ENCODE measurements at regions not wholly inside any gene's neighbourhood (a gene's known extent, or its start where the extent isn't known, plus 50 kb on each side); places are given as distances from the start of the nearest gene placed in this dataset.

DNA sequence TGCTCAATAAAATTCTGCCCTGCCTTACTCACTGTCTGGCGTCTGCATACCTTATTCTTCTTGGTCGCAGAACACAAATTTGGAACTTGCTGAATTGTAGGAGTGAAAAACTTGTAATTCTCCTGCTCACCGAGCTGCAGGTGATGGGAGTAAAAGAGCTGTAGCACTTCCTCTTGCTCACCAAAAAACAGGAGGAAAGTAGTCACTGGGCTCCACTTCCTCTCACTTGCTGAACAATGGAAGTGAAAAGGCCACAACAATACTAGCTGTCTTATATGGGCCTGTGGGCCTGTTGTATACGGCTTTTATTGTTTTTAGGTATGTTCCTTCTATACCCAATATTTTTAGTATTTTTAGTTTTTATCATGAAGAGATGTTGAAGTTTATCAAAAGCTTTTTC is 978.7 kb downstream of the SLITRK5 start:
- Histone ChIP-seq H3K9me3 (ENCODE audit: control insufficient read depth, insufficient read depth, low read depth, low read length) (no peaks in the 10 kb centered on the region), H3K27ac (ENCODE audit: extremely low read depth, low read depth, low read length) (no peak overlapping the region), H3K36me3 (ENCODE audit: control insufficient read depth in 2 of 2, insufficient read depth in 1 of 2, low read length in 2 of 2) (no peaks in the 10 kb centered on the region), H3K4me3 (ENCODE audit: low read depth, low read length) (no peak overlapping the region), H3K4me1 (ENCODE audit: control insufficient read depth, insufficient read depth, low read length) (no peaks in the 10 kb centered on the region)
- TF ChIP-seq, protein P1, sequence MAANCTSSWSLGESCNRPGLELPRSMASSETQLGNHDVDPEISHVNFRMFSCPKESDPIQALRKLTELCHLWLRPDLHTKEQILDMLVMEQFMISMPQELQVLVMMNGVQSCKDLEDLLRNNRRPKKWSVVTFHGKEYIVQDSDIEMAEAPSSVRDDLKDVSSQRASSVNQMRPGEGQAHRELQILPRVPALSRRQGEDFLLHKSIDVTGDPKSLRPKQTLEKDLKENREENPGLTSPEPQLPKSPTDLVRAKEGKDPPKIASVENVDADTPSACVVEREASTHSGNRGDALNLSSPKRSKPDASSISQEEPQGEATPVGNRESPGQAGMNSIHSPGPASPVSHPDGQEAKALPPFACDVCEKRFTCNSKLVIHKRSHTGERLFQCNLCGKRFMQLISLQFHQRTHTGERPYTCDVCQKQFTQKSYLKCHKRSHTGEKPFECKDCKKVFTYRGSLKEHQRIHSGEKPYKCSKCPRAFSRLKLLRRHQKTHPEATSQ (tag by site-specific recombination; IDR thresholded peaks at IDR 0.05), result no peak
- TF ChIP-seq REPIN1 (tag by site-specific recombination; IDR thresholded peaks at IDR 0.05; ENCODE audit: low read depth) (no peak), ZEB2 (tag by site-specific recombination; IDR thresholded peaks at IDR 0.05) (no peak), ZFP37 (tag by site-specific recombination; IDR thresholded peaks at IDR 0.05) (no peak)
- ChIA-PET POLR2A (no interaction called here), CTCF (no interaction called here)

DNA sequence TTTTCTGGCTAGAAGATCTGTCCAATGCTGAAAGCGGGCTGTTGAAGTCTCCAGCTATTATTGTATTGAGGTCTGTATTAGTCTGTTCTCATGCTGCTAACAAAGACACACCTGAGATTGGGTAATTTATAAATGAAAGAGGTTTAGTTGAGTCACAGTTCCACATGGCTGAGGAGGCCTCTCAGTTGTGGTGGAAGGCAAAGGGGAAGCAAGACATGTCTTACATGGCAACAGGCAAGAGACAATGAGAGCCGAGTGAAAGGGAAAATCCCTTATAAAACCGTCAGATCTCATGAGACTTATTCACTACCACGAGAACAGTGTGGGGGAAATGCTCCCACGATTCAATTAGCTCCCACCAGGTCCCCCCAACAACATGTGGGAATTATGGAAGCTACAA is 980.4 kb downstream of the SLITRK5 start:
- ChIA-PET CTCF (no interaction called here), POLR2A (no interaction called here)
- no peak overlapping the region for H3K4me3 ChIP-seq (ENCODE audit: low read depth, low read length)
- H3K36me3 ChIP-seq (ENCODE audit: control insufficient read depth in 2 of 2, insufficient read depth in 1 of 2, low read length in 2 of 2), result no peaks in the 10 kb centered on the region
- H3K9me3 ChIP-seq (ENCODE audit: control insufficient read depth, insufficient read depth, low read depth, low read length), result no peaks in the 10 kb centered on the region
- TF ChIP-seq MEIS1 (CRISPR knock-in tag; IDR thresholded peaks at IDR 0.05; ENCODE audit: borderline replicate concordance) (no peak), ZBTB1 (tag by site-specific recombination; IDR thresholded peaks at IDR 0.05) (no peak), SCRT1 (tag by site-specific recombination; IDR thresholded peaks at IDR 0.05; ENCODE audit: borderline replicate concordance) (no peak), ZSCAN16 (tag by site-specific recombination; IDR thresholded peaks at IDR 0.05) (no peak), ZNF585B (tag by site-specific recombination; IDR thresholded peaks at IDR 0.05) (no peak), ZNF560 (tag by site-specific recombination; IDR thresholded peaks at IDR 0.05; ENCODE audit: borderline replicate concordance) (no peak), ZNF791 (tag by site-specific recombination; IDR thresholded peaks at IDR 0.05) (no peak), SP2 (tag by site-specific recombination; IDR thresholded peaks at IDR 0.05) (no peak), ZNF623 (tag by site-specific recombination; IDR thresholded peaks at IDR 0.05) (no peak), KLF1 (tag by site-specific recombination; IDR thresholded peaks at IDR 0.05) (no peak), GLI2 (tag by site-specific recombination; IDR thresholded peaks at IDR 0.05; ENCODE audit: borderline replicate concordance, low read depth) (no peak), ZNF404 (tag by site-specific recombination; IDR thresholded peaks at IDR 0.05) (no peak), ZNF777 (tag by site-specific recombination; IDR thresholded peaks at IDR 0.05; ENCODE audit: borderline replicate concordance) (no peak), ZNF16 (tag by site-specific recombination; IDR thresholded peaks at IDR 0.05; ENCODE audit: low read depth) (no peak), WT1 (tag by site-specific recombination; IDR thresholded peaks at IDR 0.05) (no peak), SP7 (tag by site-specific recombination; IDR thresholded peaks at IDR 0.05) (no peak)
- TF ChIP-seq, protein P2, sequence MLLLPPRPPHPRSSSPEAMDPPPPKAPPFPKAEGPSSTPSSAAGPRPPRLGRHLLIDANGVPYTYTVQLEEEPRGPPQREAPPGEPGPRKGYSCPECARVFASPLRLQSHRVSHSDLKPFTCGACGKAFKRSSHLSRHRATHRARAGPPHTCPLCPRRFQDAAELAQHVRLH (tag by site-specific recombination; IDR thresholded peaks at IDR 0.05), result no peak
- TF ChIP-seq, protein P3, sequence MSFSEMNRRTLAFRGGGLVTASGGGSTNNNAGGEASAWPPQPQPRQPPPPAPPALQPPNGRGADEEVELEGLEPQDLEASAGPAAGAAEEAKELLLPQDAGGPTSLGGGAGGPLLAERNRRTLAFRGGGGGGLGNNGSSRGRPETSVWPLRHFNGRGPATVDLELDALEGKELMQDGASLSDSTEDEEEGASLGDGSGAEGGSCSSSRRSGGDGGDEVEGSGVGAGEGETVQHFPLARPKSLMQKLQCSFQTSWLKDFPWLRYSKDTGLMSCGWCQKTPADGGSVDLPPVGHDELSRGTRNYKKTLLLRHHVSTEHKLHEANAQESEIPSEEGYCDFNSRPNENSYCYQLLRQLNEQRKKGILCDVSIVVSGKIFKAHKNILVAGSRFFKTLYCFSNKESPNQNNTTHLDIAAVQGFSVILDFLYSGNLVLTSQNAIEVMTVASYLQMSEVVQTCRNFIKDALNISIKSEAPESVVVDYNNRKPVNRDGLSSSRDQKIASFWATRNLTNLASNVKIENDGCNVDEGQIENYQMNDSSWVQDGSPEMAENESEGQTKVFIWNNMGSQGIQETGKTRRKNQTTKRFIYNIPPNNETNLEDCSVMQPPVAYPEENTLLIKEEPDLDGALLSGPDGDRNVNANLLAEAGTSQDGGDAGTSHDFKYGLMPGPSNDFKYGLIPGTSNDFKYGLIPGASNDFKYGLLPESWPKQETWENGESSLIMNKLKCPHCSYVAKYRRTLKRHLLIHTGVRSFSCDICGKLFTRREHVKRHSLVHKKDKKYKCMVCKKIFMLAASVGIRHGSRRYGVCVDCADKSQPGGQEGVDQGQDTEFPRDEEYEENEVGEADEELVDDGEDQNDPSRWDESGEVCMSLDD (tag by site-specific recombination; IDR thresholded peaks at IDR 0.05), result no peak
- TF ChIP-seq, protein P4, sequence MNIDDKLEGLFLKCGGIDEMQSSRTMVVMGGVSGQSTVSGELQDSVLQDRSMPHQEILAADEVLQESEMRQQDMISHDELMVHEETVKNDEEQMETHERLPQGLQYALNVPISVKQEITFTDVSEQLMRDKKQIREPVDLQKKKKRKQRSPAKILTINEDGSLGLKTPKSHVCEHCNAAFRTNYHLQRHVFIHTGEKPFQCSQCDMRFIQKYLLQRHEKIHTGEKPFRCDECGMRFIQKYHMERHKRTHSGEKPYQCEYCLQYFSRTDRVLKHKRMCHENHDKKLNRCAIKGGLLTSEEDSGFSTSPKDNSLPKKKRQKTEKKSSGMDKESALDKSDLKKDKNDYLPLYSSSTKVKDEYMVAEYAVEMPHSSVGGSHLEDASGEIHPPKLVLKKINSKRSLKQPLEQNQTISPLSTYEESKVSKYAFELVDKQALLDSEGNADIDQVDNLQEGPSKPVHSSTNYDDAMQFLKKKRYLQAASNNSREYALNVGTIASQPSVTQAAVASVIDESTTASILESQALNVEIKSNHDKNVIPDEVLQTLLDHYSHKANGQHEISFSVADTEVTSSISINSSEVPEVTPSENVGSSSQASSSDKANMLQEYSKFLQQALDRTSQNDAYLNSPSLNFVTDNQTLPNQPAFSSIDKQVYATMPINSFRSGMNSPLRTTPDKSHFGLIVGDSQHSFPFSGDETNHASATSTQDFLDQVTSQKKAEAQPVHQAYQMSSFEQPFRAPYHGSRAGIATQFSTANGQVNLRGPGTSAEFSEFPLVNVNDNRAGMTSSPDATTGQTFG (tag by site-specific recombination; IDR thresholded peaks at IDR 0.05; ENCODE audit: borderline replicate concordance), result no peak
- TF ChIP-seq, protein P5, sequence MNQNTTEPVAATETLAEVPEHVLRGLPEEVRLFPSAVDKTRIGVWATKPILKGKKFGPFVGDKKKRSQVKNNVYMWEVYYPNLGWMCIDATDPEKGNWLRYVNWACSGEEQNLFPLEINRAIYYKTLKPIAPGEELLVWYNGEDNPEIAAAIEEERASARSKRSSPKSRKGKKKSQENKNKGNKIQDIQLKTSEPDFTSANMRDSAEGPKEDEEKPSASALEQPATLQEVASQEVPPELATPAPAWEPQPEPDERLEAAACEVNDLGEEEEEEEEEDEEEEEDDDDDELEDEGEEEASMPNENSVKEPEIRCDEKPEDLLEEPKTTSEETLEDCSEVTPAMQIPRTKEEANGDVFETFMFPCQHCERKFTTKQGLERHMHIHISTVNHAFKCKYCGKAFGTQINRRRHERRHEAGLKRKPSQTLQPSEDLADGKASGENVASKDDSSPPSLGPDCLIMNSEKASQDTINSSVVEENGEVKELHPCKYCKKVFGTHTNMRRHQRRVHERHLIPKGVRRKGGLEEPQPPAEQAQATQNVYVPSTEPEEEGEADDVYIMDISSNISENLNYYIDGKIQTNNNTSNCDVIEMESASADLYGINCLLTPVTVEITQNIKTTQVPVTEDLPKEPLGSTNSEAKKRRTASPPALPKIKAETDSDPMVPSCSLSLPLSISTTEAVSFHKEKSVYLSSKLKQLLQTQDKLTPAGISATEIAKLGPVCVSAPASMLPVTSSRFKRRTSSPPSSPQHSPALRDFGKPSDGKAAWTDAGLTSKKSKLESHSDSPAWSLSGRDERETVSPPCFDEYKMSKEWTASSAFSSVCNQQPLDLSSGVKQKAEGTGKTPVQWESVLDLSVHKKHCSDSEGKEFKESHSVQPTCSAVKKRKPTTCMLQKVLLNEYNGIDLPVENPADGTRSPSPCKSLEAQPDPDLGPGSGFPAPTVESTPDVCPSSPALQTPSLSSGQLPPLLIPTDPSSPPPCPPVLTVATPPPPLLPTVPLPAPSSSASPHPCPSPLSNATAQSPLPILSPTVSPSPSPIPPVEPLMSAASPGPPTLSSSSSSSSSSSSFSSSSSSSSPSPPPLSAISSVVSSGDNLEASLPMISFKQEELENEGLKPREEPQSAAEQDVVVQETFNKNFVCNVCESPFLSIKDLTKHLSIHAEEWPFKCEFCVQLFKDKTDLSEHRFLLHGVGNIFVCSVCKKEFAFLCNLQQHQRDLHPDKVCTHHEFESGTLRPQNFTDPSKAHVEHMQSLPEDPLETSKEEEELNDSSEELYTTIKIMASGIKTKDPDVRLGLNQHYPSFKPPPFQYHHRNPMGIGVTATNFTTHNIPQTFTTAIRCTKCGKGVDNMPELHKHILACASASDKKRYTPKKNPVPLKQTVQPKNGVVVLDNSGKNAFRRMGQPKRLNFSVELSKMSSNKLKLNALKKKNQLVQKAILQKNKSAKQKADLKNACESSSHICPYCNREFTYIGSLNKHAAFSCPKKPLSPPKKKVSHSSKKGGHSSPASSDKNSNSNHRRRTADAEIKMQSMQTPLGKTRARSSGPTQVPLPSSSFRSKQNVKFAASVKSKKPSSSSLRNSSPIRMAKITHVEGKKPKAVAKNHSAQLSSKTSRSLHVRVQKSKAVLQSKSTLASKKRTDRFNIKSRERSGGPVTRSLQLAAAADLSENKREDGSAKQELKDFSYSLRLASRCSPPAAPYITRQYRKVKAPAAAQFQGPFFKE (tag by site-specific recombination; IDR thresholded peaks at IDR 0.05; ENCODE audit: borderline replicate concordance), result no peak
- no peak overlapping the region for H3K27ac ChIP-seq (ENCODE audit: extremely low read depth, low read depth, low read length)
- H3K4me1 ChIP-seq (ENCODE audit: control insufficient read depth, insufficient read depth, low read length), result no peaks in the 10 kb centered on the region

Data from HEK293 (cell line).